Calu3 (cell line): ENCODE measurements at regions not wholly inside any gene's neighbourhood (a gene's known extent, or its start where the extent isn't known, plus 50 kb on each side); places are given as distances from the start of the nearest gene placed in this dataset.

ENCODE experiments used
- BruUV-seq: library from RNA; stranded (reverse); fragments of 400-500 nt; replicated peaks from 2 replicates; lab custom pipeline; 2021; lab: Mats Ljungman, UMichigan
- CTCF ChIA-PET: fragments of 300-600 bp; sonication (Branson Sonifier 250); formaldehyde crosslinking; loops from one replicate; lab custom pipeline; 2022; ENCODE audit warnings: antibody characterized with exemption; lab: Charles Lee
- DNase-seq: peaks from one replicate; pipeline ENCODE4 v3.0.0; 2022
- H3K27ac Mint-ChIP-seq: one replicate; pipeline ENCODE4 v1.8.0; 2022; ENCODE audit warnings: mixed read lengths; ENCODE audit not compliant: unreplicated experiment
- H3K27me3 Mint-ChIP-seq: one replicate; pipeline ENCODE4 v1.8.0; 2022; ENCODE audit warnings: mixed read lengths; ENCODE audit not compliant: unreplicated experiment
- H3K36me3 Mint-ChIP-seq: one replicate; pipeline ENCODE4 v1.8.0; 2022; ENCODE audit warnings: mild to moderate bottlenecking, moderate library complexity, mixed read lengths; ENCODE audit not compliant: insufficient read depth, unreplicated experiment
- H3K4me1 Mint-ChIP-seq: one replicate; pipeline ENCODE4 v1.8.0; 2022; ENCODE audit warnings: mild to moderate bottlenecking, low read depth, mixed read lengths; ENCODE audit not compliant: unreplicated experiment
- H3K4me3 Mint-ChIP-seq: one replicate; pipeline ENCODE4 v1.8.0; 2022; ENCODE audit warnings: mild to moderate bottlenecking, low read depth, moderate library complexity, mixed read lengths; ENCODE audit not compliant: unreplicated experiment
- H3K9me3 Mint-ChIP-seq: one replicate; pipeline ENCODE4 v1.8.0; 2022; ENCODE audit warnings: low read depth, mixed read lengths; ENCODE audit not compliant: unreplicated experiment
- intact Hi-C: fragments of 100-400 bp; cut with micrococcal nuclease; formaldehyde crosslinking; loops from one replicate; pipeline ENCODE4 v1.10.0; 2022; ENCODE audit not compliant: unreplicated experiment
- TF ChIP-seq, protein P1 (sequence below): fragments of 200-600 bp; IDR thresholded peaks from one replicate; pipeline ENCODE4 v1.8.0; 2022; ENCODE audit warnings: antibody characterized with exemption; ENCODE audit not compliant: unreplicated experiment

- no TSS peak for BruUV-seq
- DNase-seq, result no peak
- CTCF ChIA-PET, result no interaction called here
These were observed 165.3 kb upstream of the CDH2 start for GRCh38 chr18:28342231-28342630.

GRCh38 chr18:28338316-28338715, 161.4 kb upstream of the CDH2 start:
- Mint-ChIP-seq H3K4me3 (no peak overlapping the region), H3K27me3 (no peaks in the 10 kb centered on the region), H3K9me3 (peaks cover 2% of the 10 kb centered on the region), H3K4me1 (no peaks in the 10 kb centered on the region), H3K36me3 (no peaks in the 10 kb centered on the region), H3K27ac (no peak overlapping the region)
- no TSS peak for BruUV-seq
- TF ChIP-seq, protein P1, sequence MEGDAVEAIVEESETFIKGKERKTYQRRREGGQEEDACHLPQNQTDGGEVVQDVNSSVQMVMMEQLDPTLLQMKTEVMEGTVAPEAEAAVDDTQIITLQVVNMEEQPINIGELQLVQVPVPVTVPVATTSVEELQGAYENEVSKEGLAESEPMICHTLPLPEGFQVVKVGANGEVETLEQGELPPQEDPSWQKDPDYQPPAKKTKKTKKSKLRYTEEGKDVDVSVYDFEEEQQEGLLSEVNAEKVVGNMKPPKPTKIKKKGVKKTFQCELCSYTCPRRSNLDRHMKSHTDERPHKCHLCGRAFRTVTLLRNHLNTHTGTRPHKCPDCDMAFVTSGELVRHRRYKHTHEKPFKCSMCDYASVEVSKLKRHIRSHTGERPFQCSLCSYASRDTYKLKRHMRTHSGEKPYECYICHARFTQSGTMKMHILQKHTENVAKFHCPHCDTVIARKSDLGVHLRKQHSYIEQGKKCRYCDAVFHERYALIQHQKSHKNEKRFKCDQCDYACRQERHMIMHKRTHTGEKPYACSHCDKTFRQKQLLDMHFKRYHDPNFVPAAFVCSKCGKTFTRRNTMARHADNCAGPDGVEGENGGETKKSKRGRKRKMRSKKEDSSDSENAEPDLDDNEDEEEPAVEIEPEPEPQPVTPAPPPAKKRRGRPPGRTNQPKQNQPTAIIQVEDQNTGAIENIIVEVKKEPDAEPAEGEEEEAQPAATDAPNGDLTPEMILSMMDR, result no peak
- intact Hi-C loops, result no loop called here
- DNase-seq, result no peak
- CTCF ChIA-PET, result no interaction called here

More at GRCh38 chr18:28342231-28342630, 165.3 kb upstream of the CDH2 start:
- TF ChIP-seq, protein P1, result no peak
- no peak overlapping the region for H3K4me3 Mint-ChIP-seq
- H3K27me3 Mint-ChIP-seq, result no peaks in the 10 kb centered on the region
- peaks cover 5% of the 10 kb centered on the region for H3K9me3 Mint-ChIP-seq
- H3K4me1 Mint-ChIP-seq, result no peaks in the 10 kb centered on the region
- H3K27ac Mint-ChIP-seq, result no peak overlapping the region
- intact Hi-C loops, result no loop called here
- H3K36me3 Mint-ChIP-seq, result no peaks in the 10 kb centered on the region

DNA sequence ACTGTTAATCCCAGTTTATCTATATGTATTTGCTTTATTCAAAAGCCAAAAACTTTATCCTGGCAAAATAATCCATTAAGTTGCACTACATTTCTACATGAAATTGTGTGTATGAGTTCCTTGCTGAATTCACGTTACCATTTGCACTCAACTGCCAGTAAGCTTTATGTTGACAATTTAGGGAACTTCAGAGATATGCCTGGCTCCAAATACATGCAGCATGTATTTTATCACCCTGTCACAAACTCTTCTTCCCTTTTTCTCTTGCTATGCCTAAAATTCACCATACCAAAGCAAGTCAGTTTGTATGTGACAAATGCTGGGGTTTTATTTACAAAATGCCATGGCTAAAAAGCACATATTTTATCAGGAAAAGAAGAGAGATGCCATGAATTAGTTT, 157.6 kb upstream of the CDH2 start:
- no peaks in the 10 kb centered on the region for H3K36me3 Mint-ChIP-seq
- TF ChIP-seq, protein P1, result no peak
- CTCF ChIA-PET, result no interaction called here
- BruUV-seq, result no TSS peak
- no peaks in the 10 kb centered on the region for H3K4me1 Mint-ChIP-seq
- no peak overlapping the region for H3K27ac Mint-ChIP-seq
- H3K4me3 Mint-ChIP-seq, result no peak overlapping the region
- no peak for DNase-seq
- H3K9me3 Mint-ChIP-seq, result peaks cover 2% of the 10 kb centered on the region
- intact Hi-C loops, result no loop called here
- no peaks in the 10 kb centered on the region for H3K27me3 Mint-ChIP-seq

GRCh38 chr18:28332071-28332470, 155.1 kb upstream of the CDH2 start:
- H3K4me1 Mint-ChIP-seq, result no peaks in the 10 kb centered on the region
- no peaks in the 10 kb centered on the region for H3K9me3 Mint-ChIP-seq
- intact Hi-C loops, result no loop called here
- no peaks in the 10 kb centered on the region for H3K36me3 Mint-ChIP-seq
- no peaks in the 10 kb centered on the region for H3K27me3 Mint-ChIP-seq
- no peak overlapping the region for H3K27ac Mint-ChIP-seq
- TF ChIP-seq, protein P1, result no peak
- CTCF ChIA-PET, result no interaction called here
- no TSS peak for BruUV-seq
- H3K4me3 Mint-ChIP-seq, result no peak overlapping the region
- DNase-seq, result no peak

DNA sequence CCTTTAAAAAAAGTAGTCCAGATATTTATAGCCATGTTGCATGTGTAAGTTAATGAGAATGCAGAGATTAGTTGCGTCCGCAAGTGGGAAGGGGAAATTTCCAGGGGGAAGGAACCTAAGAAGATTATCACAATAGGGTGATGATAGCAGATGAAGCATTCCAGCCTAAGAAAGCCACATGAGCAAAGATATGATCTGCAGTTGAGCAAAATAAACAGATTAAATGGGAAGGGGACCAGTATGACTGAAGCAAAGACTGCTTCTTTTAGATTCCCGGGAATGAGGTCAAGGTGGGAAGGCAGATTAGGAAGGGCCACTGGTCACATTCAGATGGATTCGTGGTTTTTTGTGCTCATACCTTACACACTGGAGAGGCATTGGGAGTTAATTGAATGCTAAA, 154.6 kb upstream of the CDH2 start:
- intact Hi-C loops, result no loop called here
- TF ChIP-seq, protein P1, result no peak
- Mint-ChIP-seq H3K9me3 (no peaks in the 10 kb centered on the region), H3K27ac (no peak overlapping the region), H3K4me3 (no peak overlapping the region), H3K27me3 (no peaks in the 10 kb centered on the region), H3K36me3 (no peaks in the 10 kb centered on the region), H3K4me1 (no peaks in the 10 kb centered on the region)
- CTCF ChIA-PET, result no interaction called here
- no peak for DNase-seq
- BruUV-seq, result no TSS peak
